Cerebellar cortex (tissue), 1 donor: ENCODE measurements at regions not wholly inside any gene's neighbourhood (a gene's known extent, or its start where the extent isn't known, plus 50 kb on each side); places are given as distances from the start of the nearest gene placed in this dataset.
"Not testable (repeated sequence)": the region's sequence is repeated elsewhere in the genome, so short reads cannot be mapped to it uniquely, and the experiment has no call there.

Experiments
- DNase-seq: peaks from one replicate; pipeline ENCODE4 v3.0.0-alpha.2; 2015; ENCODE audit warnings: low spot score

DNA sequence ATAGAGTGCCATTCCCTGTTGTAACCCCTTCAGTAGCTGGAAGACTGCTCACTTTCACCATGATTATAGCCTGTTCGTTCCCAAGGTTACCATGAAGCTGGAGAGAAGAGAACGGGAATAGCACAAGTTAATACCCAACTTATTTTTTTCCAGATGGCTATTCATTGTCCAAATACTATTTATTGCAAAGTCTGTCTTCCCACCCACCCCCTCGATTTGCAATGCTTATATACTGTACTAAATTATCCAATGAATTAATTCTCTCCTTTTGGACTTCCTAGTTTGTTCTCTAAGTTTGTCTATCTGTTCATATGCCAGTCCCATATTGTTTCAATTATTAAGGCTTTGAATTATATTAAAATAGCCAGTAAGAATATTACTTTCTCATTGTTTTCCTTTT is 231.0 kb downstream of the RAB11FIP4 start:
- no peak for DNase-seq

DNA sequence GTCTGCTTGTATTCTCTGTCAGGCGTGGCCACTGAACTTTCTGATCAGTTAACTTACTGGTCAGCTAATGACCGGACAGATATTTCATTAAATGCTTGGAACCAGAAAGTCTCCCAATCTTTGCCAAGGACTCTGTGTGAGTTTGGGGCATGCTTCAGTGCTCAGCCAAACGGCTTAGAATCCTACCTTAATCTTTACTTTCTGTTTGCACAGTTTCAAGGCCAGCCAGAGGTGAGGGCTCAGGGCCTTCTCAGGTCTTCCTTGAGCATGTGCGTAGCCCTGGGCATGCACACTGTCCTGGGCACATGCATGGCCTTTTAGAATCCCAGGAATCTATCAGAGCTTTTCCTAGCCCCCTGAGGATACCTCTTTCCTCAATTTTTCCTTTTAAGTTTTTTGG is 230.1 kb downstream of the RAB11FIP4 start:
- DNase-seq = no peak

DNA sequence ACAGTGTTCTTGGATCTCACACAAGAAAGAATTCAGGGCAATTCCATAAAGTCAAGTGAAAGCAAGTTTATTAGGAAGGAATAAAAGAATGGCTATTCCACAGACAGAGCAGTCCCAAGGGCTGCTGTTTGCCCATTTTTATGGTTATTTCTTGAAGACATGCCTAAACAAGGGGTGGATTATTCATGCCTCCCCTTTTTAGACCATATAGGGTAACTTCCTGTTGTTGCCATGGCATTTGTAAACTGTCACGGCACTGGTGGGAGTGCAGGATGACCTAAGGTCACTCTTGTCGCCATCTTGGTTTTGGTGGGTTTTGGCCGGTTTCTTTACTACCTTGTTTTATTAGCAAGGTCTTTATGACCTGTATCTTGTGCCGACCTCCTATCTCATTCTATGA is 219.6 kb downstream of the RAB11FIP4 start:
- not testable (repeated sequence) for DNase-seq

DNA sequence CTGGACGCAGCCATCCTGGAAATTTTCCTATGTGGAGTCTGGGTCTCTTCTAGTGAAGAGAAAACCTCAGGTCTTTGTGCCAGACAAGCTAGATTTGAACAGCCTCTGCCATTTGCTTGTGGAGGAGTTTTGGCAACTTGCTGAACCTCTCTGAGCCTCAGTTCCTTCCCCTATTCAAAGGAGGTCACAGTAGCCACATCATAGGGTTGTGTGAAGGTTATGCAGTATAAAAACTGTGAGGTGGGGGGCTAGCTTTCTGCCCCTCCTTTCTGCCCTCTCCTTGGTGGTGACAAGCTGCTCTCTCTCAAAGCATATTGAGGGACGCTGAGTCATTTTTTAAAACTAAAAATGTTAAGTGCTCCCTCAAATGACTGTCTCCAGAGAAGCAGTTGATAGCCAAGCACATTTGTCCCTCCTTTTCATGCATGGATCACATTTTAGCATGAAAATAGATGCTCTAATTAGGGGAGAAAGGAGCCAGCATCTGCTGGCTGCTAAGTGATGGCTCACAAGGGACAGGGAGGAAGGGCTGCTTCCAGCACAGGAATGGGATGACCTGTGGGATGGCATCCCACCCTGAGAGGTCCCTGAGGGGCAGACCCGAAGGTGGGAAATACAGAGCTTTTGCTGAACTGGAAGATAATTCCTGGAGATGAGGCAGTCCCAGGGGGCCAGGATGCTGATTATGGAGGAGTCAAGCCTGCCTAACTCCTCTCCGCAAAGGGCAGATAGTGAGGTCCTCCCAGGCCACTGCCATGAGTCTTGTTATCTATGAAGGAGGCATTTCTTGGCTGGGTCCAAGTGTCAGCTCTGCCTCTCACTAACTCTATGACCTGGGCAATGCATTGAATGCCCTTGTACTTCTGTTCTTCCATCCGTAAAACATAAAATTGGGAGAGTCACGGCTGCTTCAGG is 218.8 kb downstream of the RAB11FIP4 start:
- DNase-seq = no peak

DNA sequence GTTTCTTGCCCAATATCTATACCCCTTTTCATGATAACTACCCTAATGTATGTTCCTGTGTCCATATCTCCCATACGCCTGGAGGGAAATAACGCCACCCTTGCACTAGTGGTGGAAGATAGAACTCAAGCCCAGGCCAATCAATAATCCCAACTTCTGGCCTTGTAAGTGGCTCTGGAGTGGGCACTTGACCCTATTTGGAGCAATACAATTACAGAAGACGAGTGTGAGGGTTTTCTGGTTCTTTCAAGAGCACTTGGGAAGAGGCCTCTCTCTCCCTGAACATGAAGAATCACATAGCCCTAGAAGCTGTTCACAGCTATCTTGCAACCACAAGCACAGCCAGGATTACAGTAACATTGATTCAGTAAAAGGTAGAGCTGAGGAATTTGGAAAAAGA is 217.9 kb downstream of the RAB11FIP4 start:
- DNase-seq = no peak

DNA sequence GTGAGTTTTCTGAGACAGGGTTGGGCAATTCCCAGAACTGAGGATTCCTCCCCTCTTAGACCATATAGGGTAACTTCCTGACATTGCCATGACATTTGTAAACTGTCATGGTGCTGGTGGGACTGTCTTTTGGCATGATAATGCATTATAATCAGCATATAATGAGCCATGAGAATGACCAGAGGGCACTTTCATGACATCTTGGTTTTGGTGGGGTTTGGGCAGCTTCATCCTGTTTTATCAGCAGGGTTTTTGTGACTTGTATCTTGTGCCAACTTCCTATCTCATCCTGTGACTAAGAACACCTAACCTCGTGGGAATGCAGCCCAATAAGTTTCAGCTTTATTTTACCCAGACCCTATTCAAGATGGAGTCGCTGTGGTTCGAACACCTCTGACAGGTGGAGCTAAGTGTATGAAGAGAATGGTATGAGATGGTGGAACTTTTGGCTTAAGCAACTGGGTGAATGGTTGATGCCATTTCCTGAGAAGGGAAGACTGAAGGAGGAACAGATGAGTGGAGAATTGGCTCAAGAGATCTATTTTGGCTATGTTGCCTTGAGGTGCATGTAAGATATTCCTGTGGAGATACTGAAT is 217.3 kb downstream of the RAB11FIP4 start:
- no peak for DNase-seq

DNA sequence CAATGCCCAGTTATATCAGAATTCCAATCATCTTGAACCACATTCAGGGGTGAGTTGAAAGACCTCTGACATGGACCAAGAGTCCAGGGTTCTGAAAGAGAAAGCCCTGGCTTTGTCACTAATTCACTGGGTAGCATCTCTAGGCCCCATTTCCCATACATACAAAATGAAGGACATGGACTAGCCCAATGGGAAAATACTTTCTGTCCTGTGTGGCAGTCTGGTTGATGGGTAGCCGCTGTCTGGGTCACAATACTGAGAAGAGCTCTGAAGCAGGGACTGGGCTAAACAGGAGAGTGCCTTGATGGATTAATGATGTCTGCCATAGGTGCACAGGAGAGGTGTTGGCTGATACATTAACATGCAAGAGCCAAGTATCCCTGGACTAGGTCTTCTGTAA is 214.3 kb downstream of the RAB11FIP4 start:
- DNase-seq = no peak

DNA sequence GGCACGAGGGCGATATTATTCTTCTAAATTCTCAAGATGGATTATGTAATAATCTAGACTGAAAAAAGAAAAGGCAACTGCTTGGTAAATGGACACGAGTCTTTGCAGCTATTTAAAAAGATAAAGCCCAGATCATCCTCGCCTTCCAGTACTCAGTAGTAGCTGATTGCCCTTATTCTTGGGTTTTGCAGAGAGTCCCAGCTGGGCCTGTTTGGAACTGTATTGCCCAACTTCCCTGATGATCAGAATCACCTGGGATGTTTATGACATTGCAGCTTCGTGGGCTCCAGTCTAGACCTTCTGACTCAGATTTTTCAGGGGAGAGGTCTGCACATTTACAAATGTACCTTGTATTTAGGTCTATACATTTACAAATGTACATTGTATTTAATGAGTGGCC is 213.5 kb downstream of the RAB11FIP4 start:
- no peak for DNase-seq

DNA sequence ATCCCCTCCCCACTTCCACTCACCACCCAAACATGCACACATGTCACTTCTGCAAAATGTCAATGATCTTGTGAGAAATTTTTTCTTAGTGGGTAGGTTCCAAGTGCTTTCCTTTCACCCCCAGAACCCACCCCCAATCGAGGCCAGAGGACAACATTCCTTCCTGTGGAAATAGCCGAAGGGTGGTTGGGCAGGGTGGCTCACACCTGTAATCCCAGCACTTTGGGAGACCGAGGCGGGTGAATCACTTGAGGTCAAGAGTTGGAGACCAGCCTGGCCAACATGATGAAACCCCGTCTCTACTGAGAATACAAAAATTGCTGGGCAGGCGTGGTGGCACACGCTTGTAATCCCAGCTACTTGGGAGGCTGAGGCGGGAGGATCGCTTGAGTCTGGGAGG is 208.7 kb downstream of the RAB11FIP4 start:
- not testable (repeated sequence) for DNase-seq

DNA sequence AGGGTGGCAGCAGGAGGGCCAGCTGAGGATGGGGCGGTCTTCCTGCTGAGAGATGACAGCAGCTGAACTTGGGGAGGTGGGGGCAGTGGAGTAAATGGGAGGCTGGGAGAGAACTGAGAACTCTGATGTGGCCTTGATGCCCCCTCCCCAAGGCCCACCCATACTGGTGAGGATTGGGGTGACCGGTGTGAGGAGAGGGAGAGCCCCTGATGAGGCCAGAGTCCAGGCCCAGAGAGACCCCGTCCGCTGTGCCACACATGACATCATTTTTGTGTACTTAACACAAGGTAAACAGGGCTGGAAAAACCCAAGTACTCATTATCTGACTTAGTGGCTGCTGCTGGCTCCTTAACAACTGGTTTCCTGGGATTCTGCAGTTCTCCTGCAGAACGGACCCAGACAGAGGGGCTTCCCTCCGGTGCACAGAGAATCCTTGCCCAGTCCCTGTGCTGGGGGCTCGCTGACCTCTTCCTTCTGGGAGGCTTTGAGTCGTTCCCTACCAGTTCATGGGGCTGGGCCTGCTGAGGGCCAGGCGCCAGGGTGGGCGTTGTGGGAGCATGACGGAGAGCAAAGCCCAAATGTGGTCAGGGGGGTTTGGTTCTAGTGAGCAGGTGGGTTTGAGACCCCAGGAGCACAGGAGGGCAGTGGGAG is 207.6 kb downstream of the RAB11FIP4 start:
- DNase-seq = no peak

DNA sequence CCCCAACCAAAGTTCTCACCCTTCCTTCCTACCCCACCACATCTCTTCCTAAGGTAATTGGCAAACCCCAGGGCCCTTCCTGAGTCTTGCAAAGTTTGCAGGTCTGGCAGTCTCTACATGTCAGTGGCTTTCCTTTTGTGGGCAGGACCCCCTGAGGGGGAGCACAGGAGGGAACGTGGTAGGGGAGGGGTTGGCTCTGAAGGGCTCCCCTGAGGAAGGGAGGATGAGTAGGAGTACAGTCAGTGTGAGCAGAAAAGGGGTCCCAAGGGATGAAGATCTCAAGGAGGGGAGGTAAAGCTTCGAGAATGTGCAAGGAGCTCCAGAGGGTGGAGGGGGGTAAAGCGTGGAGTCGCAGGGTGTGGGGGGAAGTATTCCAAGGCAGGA is 206.9 kb downstream of the RAB11FIP4 start:
- DNase-seq = no peak

DNA sequence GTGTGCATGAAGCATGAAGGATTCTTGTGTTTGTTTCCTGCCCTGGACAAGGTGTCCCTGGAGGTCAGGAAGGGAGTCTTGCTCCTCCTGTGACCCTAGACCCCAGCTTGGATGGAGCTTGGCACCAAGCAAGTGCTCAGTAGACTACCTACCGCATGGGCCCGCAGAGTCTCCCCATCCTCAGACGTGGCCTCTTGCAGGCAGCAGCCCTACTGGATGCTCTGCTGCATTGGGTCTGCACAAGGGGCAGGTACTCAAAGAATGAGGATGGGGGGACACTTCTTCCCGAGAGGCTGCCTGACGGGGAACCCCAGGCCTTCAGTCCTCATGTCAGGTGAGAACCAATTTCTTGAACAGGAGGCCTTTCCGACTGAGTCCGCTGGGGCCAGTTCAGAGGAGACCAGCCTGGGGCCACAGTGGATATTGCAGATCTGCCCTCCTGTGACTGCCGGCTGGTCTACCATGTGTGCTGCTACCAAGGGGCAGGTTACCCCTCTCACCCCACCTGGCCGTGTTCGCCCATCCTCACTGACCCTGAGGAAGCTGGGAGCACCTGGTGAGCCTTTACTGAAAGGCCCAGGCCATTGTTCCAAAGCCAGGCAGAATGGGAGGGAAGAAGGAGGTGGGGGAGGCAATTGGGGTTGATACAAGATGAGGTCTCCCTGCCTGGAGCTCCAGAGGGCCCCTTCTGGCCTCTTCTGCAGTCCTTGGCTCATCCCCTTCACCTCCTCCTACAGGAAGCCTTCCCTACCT is 206.3 kb downstream of the RAB11FIP4 start:
- no peak for DNase-seq

DNA sequence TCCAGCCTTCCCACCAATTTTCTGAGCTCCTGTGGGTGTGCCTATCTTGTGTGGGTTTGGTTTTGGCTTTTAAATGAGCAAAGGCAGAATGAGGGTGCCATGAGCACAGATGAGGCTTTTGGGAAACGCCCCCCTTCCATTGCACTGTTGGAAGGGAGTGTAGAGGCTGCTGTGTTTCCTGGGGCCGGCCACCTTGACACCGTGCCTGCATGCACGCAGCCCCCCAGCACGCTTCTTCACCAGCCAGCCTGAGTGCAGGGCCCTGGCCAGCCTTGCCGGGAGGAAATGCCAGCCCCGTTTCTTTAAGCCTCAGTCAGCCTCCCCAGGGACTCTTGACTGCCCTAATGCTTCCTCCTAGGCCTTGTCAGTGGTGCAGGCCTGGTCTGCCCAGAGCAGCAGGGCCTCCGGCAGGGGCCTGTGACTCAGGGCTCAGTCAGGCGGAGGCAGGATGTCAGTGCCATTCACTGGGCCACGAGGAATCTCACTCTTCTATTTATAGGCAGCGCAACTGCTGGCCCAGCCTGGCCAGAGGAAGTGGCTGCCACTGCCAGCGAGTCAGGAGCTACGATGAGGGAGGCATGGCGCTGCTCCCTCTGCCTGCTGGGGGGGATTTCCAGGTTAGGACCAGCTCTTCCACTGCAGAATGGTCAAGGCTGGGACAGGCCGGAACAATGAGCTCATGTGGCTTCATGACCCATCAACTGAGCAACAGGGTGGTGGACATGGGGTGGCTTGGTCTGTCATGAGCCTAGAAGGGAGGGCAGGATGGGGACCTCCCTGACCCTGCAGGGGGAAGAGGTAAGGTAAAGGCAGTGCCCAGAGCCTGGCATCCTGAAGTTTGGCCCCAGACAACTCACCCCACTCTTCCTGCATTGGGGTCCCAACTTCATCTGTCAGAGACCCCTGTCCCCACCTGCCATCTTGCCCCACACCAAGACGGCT is 205.2 kb downstream of the RAB11FIP4 start:
- peak; percentile 76 for DNase-seq

DNA sequence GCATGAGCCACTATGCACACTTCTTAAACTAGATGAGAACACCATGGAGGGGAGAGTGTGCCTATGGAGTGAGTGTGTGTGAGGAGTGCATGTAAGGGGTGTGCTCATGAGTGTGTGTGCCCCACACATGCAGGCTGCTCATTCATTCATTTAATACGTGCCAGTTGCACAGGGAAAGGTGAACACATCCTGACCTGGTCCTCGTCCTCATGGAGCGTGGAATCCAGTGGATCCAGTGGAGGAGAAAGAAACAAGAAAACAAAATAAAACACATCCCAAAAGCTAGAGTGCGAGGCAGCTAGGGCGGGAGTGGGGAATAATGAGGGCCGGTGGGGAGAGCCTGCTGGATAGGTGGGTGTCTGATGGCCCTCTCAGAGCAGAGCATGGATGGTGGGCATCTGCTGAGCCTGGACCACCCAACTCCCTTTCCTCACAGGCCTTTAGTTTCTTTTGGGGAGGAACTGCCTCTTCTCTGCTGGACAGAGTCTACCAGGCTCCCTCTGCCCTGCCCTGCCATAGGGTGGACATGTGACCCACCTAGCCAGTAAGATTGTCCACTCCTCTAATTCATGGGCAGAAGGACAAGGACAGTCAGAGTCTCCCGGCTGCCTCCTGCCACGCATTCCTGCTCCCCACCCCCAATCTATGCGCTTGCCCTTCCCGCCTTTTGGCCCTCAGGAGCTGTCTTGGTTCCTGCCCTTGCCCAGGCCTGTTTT is 204.3 kb downstream of the RAB11FIP4 start:
- DNase-seq = no peak

DNA sequence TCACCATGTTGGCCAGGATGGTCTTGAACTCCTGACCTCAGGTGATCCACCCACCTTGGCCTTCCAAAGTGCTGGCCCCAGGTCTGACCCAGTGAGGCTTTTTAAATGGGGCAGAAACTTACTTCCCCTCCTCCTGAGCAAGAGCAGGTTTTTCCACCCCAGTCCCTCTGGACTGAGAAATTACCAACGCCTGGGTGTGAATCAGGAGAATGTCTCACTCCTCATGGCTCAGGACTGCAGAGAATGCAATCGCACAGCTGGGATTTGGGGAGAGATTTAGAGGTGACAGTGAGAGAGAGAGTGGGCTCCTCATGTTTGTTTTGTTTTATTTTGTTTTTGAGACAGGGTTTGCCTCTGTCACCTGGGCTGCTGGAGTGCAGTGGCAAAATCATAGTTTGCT is 203.6 kb downstream of the RAB11FIP4 start:
- no peak for DNase-seq

DNA sequence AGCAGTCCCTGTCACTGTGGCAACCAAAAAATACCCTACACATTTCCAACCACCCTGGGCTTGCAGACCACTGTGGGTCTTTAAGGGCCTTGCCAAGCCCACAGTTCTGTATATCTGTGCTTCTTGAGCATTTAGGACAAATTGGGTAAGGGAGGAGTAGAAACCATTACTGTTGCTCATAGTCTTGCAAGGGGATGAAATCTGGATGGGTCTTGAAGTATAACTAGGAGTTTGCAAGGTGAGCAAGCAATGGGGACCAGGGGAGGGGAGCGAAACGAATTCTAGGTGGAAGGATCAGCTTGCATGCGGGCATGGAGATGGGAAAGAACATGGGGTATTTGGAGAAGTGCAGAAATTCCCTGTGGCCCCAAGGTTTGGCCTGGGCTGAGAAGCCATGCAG is 202.9 kb downstream of the RAB11FIP4 start:
- DNase-seq = no peak

DNA sequence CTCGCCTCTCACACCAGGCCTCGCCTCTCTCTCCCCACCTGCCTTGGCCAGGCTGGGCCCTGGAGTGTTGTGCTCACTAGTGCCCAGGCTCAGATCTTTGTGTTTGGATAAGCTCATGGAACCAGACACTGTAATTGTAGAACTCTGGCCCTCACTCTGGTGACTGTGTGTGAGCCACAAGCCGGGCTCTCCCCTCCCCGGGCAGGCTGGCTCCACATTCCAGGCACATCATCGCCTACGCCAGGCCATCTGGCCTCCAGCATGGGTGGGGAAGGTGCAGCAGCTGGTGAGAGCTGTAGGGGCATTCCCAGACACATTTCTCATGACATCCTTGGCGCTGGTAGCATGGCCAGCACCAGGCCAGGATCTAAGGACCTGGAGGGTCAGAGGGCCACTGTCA is 202.3 kb downstream of the RAB11FIP4 start:
- DNase-seq = no peak

DNA sequence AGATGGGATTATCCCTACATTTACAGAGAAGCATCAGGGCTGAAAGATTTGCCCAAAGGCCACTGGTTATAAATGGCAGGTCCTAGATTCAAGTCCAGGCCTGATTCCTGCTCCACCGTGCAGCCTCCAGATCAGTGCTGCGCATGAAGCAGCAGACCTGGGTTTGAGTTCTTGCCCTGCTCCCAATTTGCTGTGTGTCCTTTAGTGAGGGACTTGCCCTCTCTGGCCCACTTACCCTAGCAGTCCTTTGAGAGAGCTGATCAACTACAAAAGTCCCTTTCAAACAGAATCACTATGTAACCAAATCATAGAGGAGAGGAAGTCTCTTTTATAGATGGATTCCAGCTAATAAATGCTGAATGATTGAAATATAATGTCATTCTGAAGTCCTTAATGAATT is 200.4 kb downstream of the RAB11FIP4 start:
- no peak for DNase-seq

DNA sequence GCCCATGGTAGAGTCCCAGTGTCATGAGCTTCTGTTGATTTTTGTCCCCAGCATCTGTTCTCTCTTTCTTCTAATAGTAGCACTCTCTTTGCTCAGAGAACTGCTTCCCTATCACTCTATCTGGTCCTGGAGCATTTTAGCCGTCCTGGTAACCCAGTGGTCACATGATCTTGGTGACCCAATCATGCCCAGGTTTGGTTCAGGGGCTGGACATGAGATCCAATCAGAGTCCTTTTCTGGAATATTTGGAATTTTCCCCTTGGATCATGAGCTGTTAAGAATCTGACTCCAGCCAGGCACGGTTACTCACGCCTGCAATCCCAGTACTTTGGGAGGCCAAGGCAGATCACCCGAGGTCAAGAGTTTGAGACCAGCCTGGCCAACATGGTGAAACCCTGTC is 197.0 kb downstream of the RAB11FIP4 start:
- no peak for DNase-seq

DNA sequence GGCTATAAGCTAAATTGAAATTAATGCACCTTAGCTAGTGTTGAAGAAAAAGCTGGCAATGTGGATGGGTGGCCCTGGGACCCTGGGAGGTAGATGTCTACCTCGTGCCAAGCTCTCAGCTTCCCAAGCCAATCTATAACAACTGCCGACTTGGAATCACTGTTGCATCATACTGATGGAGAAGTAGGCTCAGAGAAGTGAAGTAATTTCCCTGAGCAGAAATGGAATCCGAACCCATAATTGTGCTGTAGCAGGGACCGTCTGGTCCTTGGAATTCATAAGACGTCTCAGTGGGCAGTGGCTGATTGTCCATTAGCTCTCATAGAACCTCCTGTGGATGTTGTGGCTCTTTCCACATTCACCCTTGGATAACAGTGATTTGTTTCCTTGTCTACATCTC is 196.6 kb downstream of the RAB11FIP4 start:
- DNase-seq = no peak
